Endothelial cell of umbilical vein (primary cell): ENCODE measurements at regions not wholly inside any gene's neighbourhood (a gene's known extent, or its start where the extent isn't known, plus 50 kb on each side); places are given as distances from the start of the nearest gene placed in this dataset.
"Not testable (repeated sequence)": the region's sequence is repeated elsewhere in the genome, so short reads cannot be mapped to it uniquely, and the experiment has no call there.

ENCODE experiments used
- BruUV-seq: library from RNA; stranded (reverse); fragments of 400-500 nt; replicated peaks from 2 replicates; lab custom pipeline; 2021; lab: Mats Ljungman, UMichigan
- CTCF ChIA-PET: fragments of 300-600, 350-600 bp; sonication (Branson Sonifier 250); formaldehyde crosslinking; loops from one replicate; lab custom pipeline; 2021; ENCODE audit warnings: antibody characterized with exemption, inconsistent platforms; lab: Charles Lee
- POLR2A ChIA-PET: fragments of 300-600, 350-600 bp; sonication (Branson Sonifier 250); formaldehyde crosslinking; loops from one replicate; lab custom pipeline; 2021; ENCODE audit warnings: antibody characterized with exemption, inconsistent platforms; lab: Charles Lee
- DNase-seq: peaks from one replicate; pipeline ENCODE4 v3.0.0-alpha.2; 2011; ENCODE audit warnings: low read depth, low spot score
- FAIRE-seq: peaks from 2 replicates; lab custom pipeline; 2011; peaks lifted over from hg19 to GRCh38; lab: Jason Lieb, UNC
- H2AFZ ChIP-seq: 2 replicates; pipeline ENCODE4 v1.6.0; 2012; ENCODE audit warnings: low read depth, low read length, control low read depth, inconsistent platforms
- H3K27ac ChIP-seq: 2 replicates; pipeline ENCODE4 v1.5.1; 2011; ENCODE audit warnings: low read depth, mild to moderate bottlenecking, control low read depth, low read length, moderate library complexity; ENCODE audit not compliant: insufficient read depth
- H3K27me3 ChIP-seq, 2 experiments: 2 replicates each; pipeline versions ENCODE4 v1.6.0 to v1.6.1; 2011; ENCODE audit warnings: low read length in 2 of 2, mixed read lengths in 1 of 2; ENCODE audit not compliant: control insufficient read depth in 2 of 2, insufficient read depth in 2 of 2
- H3K36me3 ChIP-seq, 2 experiments: 2 replicates in 1 of 2; 3 replicates in 1 of 2; pipeline ENCODE4 v1.5.1; 2011; ENCODE audit warnings: low read length in 2 of 2, mild to moderate bottlenecking in 1 of 2, moderate library complexity in 1 of 2; ENCODE audit not compliant: control insufficient read depth in 2 of 2, insufficient read depth in 2 of 2; ENCODE audit errors: extremely low read depth in 1 of 2
- H3K4me1 ChIP-seq: 3 replicates; pipeline ENCODE4 v1.5.1; 2011; ENCODE audit warnings: mild to moderate bottlenecking, low read length; ENCODE audit not compliant: control insufficient read depth, insufficient read depth; ENCODE audit errors: extremely low read depth
- H3K4me2 ChIP-seq: 2 replicates; pipeline ENCODE4 v1.6.1; 2011; ENCODE audit warnings: low read length, control low read depth, mixed read lengths; ENCODE audit not compliant: insufficient read depth
- H3K4me3 ChIP-seq, 3 experiments: fragments of 200-600 bp in 1 of 3; sonication (generic), shearing (Covaris generic) in 1 of 3; replicated peaks in 1 of 3; 2 replicates each; pipeline ENCODE4 v1.5.1; 2011 to 2016; ENCODE audit warnings: control low read depth in 3 of 3, low read length in 3 of 3, mild to moderate bottlenecking in 2 of 3, inconsistent platforms in 1 of 3, low read depth in 1 of 3, moderate library complexity in 1 of 3; ENCODE audit not compliant: insufficient read depth in 1 of 3
- H3K79me2 ChIP-seq: 2 replicates; pipeline ENCODE4 v1.6.0; 2012; ENCODE audit warnings: low read length, inconsistent platforms; ENCODE audit not compliant: control insufficient read depth, insufficient read depth
- H3K9ac ChIP-seq: replicated peaks from 2 replicates; pipeline ENCODE3; 2011; ENCODE audit warnings: low read length, control low read depth; ENCODE audit not compliant: insufficient read depth; ENCODE audit errors: extremely low read depth
- H3K9me1 ChIP-seq: replicated peaks from 3 replicates; pipeline ENCODE4 v1.6.0; 2011; ENCODE audit warnings: mild to moderate bottlenecking, low read length; ENCODE audit not compliant: control insufficient read depth, insufficient read depth; ENCODE audit errors: extremely low read depth
- H3K9me3 ChIP-seq: replicated peaks from 2 replicates; pipeline ENCODE4 v1.5.1; 2012; ENCODE audit warnings: low read length, inconsistent platforms; ENCODE audit not compliant: control insufficient read depth, insufficient read depth
- H4K20me1 ChIP-seq: replicated peaks from 2 replicates; pipeline ENCODE3; 2011; ENCODE audit warnings: mild to moderate bottlenecking, low read length; ENCODE audit not compliant: control insufficient read depth, insufficient read depth; ENCODE audit errors: extremely low read depth
- EZH2 ChIP-seq: IDR thresholded peaks from 2 replicates; pipeline ENCODE4 v1.6.1; 2012; ENCODE audit warnings: borderline replicate concordance, low read depth, mild to moderate bottlenecking, moderate library complexity, low read length, inconsistent platforms; ENCODE audit not compliant: severe bottlenecking
- FOS ChIP-seq: IDR thresholded peaks from 2 replicates; pipeline ENCODE4 v1.6.1; 2011; ENCODE audit warnings: mild to moderate bottlenecking, low read length, moderate library complexity, borderline replicate concordance; ENCODE audit not compliant: insufficient read depth
- GATA2 ChIP-seq: IDR thresholded peaks from 2 replicates; pipeline ENCODE4 v1.7.0; 2011; ENCODE audit warnings: low read depth, mild to moderate bottlenecking, moderate library complexity, mixed read lengths, low read length; ENCODE audit not compliant: insufficient read length, insufficient read depth
- MAX ChIP-seq: IDR thresholded peaks from 2 replicates; pipeline ENCODE4 v1.6.1; 2011; ENCODE audit not compliant: insufficient read depth, insufficient read length
- POLR2AphosphoS5 ChIP-seq: IDR thresholded peaks from 2 replicates; pipeline ENCODE4 v1.6.1; 2012; ENCODE audit warnings: low read depth, mild to moderate bottlenecking, control low read depth, low read length, moderate library complexity; ENCODE audit not compliant: insufficient read depth
- dilution Hi-C: fragments of 300-500 bp; cut with MboI; formaldehyde crosslinking; loops from one replicate; pipeline ENCODE4 v1.15.0; 2019; ENCODE audit warnings: low sequenced_read_pairs; ENCODE audit not compliant: extremely low pct_ligation_motif_present
- intact Hi-C: fragments of 100-400 bp; cut with micrococcal nuclease; formaldehyde crosslinking; loops from one replicate; pipeline ENCODE4 v1.10.0; 2022

- ChIA-PET CTCF (interaction anchor here (0.6 kb wide), 1 partner anchor 12 kb away, joined by 3 read pairs; no protein-coding TSS in a partner anchor), POLR2A (no interaction called here)
- Histone ChIP-seq H3K36me3 (no peaks in the 10 kb centered on the region), H2AFZ (no peak overlapping the region), H3K9me3 (no peaks in the 10 kb centered on the region), H3K4me2 (no peak overlapping the region), H3K4me3 (no peak overlapping the region), H3K27ac (no peak overlapping the region), H3K4me1 (no peaks in the 10 kb centered on the region), H3K27me3 (no peaks in the 10 kb centered on the region), H3K9me1 (peaks cover 2% of the 10 kb centered on the region), H4K20me1 (no peaks in the 10 kb centered on the region), H3K9ac (no peak overlapping the region), H3K79me2 (no peaks in the 10 kb centered on the region)
- DNase-seq = no peak
- intact Hi-C loops (no loop called here), dilution Hi-C loops (no loop called here)
- no TSS peak for BruUV-seq
- TF ChIP-seq EZH2 = no peak
- TF ChIP-seq GATA2 = no peak
- no peak for TF ChIP-seq MAX
- no peak for TF ChIP-seq POLR2AphosphoS5
- TF ChIP-seq FOS = no peak
- no peak for FAIRE-seq
Measured at GRCh38 chr6:140192018-140192417, 817.6 kb upstream of the CITED2 start.

GRCh38 chr6:140189263-140189662, 814.8 kb upstream of the CITED2 start:
- intact Hi-C loops, BruUV-seq, H3K9ac ChIP-seq, H3K9me1 ChIP-seq, FAIRE-seq, H3K9me3 ChIP-seq, H3K4me1 ChIP-seq, dilution Hi-C loops, H3K36me3 ChIP-seq, H3K4me2 ChIP-seq, H4K20me1 ChIP-seq, DNase-seq, H3K27ac ChIP-seq, H2AFZ ChIP-seq, CTCF ChIA-PET, POLR2A ChIA-PET, H3K4me3 ChIP-seq, H3K79me2 ChIP-seq, H3K27me3 ChIP-seq: not testable (repeated sequence)
